GM12801 (cell line): ENCODE measurements at regions not wholly inside any gene's neighbourhood (a gene's known extent, or its start where the extent isn't known, plus 50 kb on each side); places are given as distances from the start of the nearest gene placed in this dataset.

Source experiments
- TF ChIP-seq, protein P1 (sequence below): IDR thresholded peaks from one replicate; pipeline ENCODE4 v1.5.1; 2011; ENCODE audit warnings: control low read depth; ENCODE audit not compliant: insufficient read length; ENCODE audit errors: extremely low read depth

GRCh38 chr21:27380303-27380702 is 413.4 kb upstream of the ADAMTS5 start:
- TF ChIP-seq, protein P1, sequence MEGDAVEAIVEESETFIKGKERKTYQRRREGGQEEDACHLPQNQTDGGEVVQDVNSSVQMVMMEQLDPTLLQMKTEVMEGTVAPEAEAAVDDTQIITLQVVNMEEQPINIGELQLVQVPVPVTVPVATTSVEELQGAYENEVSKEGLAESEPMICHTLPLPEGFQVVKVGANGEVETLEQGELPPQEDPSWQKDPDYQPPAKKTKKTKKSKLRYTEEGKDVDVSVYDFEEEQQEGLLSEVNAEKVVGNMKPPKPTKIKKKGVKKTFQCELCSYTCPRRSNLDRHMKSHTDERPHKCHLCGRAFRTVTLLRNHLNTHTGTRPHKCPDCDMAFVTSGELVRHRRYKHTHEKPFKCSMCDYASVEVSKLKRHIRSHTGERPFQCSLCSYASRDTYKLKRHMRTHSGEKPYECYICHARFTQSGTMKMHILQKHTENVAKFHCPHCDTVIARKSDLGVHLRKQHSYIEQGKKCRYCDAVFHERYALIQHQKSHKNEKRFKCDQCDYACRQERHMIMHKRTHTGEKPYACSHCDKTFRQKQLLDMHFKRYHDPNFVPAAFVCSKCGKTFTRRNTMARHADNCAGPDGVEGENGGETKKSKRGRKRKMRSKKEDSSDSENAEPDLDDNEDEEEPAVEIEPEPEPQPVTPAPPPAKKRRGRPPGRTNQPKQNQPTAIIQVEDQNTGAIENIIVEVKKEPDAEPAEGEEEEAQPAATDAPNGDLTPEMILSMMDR = no peak

DNA sequence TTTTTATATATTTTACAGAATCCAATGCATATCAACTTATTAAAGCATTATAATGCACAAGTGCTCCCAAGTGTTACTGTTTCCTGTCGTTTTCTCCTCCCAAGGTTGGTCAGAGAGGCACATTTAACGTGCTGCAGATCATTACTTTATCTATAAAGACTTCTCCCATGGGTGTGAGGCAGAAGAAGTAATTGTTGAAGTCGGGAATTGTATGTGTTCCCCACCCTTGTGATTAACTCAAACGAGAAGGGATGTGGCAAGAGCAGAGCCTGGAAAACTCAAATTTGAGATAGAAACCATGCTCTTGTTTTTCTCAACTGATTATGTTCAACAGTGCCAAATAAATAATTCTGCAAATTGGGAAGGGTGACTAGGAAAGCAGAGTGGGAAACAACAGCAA is 412.5 kb upstream of the ADAMTS5 start:
- TF ChIP-seq, protein P1 = no peak

GRCh38 chr21:27372381-27372780 is 405.5 kb upstream of the ADAMTS5 start:
- TF ChIP-seq, protein P1 = no peak

GRCh38 chr21:27371975-27372331 is 405.1 kb upstream of the ADAMTS5 start:
- TF ChIP-seq, protein P1 = no peak

DNA sequence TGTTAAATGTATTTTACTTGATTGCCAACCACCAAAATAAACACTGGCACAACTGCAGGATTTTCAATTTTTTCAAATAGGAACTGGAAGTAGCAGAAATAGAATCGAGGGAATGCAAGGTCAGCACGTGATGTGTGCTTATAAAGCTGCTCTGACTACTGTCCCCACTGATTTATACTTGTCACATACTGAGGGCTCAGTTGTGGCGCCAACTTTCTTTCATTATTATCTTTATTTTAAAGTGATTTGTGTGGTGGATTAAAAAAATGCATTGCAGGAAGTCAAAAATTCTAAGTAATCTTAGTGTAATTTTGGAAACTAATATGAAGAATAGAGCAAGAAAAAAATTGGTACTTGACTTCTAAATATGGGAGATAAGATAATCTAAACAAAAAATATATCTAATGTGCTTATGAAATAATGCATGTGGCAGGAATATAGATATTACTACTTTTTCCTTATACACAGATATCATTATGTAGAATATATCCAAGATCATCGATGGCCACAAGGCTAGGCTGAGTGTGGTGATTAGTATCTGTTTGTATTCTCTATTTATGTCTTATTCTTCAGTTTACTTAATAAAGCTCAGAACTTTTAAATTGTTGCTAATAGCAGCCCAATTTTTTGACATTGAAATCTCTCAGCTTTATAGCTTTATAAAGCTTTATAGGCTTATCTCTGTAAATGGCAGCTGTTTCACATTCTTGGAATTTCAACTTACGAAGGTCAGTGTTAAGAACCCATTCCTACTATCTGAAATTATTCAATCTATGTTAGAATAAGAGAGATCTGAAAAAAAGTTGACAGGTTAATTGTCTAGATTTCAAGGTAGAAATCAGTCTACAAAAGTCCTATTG is 404.5 kb upstream of the ADAMTS5 start:
- TF ChIP-seq, protein P1 = no peak

DNA sequence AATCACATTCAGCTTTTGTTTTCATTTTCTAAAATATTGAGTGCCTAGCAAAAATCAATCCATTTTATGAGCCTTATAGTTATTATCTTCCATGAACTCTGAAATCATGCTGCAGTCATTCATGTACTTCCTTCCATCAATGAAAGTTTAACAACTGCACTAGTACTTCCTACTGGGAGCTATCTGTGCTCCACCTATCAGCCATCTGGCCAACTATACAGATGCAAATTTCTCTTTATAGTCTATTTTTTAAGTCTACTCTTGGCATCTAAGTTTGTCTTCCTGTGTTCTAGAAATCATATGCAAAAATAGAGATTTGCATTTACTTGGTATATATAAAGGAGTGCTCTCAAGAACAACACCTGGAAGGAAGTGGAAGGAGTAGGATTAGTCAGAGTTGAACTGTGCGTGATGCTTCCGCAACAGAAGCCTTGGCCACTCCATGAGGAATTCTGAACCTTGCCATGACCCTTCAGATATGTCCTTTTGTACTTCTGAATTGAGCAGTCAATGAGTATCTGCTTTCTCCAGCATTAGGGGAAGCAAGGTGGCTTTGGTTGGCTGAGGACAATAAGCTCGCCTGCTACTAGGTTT is 403.2 kb upstream of the ADAMTS5 start:
- TF ChIP-seq, protein P1 = no peak

DNA sequence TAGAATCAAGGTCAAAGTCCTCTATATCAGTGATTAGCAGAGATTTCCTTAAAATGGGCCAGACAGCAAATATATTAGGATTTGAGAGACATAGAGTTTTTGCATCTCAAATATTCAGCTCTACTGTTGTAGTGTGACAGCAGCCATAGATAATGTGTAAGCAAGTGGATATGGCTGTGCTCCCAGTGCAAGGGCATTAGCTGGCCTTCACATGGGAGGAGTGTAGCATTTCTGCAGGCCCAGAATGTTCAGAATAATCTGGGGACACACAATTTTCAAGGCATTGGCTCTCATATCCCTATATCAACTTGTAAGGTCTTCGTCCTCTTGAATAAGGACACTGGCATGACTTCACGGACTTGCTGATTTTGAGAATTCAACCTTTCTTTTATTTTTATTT is 402.3 kb upstream of the ADAMTS5 start:
- TF ChIP-seq, protein P1 = no peak
